ENCODE measurements at regions not wholly inside any gene's neighbourhood (a gene's known extent, or its start where the extent isn't known, plus 50 kb on each side); places are given as distances from the start of the nearest gene placed in this dataset.
"Not testable (repeated sequence)": the region's sequence is repeated elsewhere in the genome, so short reads cannot be mapped to it uniquely, and the experiment has no call there.

GRCh38 chr5:89830691-89831090 is 578.9 kb downstream of the CETN3 start:
- Histone ChIP-seq H3K9me3 (ENCODE audit: control insufficient read depth in 1 of 2, low read length in 2 of 2) (no peaks in the 10 kb centered on the region), H3K27ac (ENCODE audit: low read length) (no peak overlapping the region), H3K36me3 (ENCODE audit: control insufficient read depth in 1 of 2, insufficient read depth in 2 of 2, low read length in 2 of 2) (no peaks in the 10 kb centered on the region), H3K4me3 (ENCODE audit: low read depth in 1 of 2, low read length in 2 of 2) (no peak overlapping the region), H3K27me3 (ENCODE audit: low read depth, low read length) (no peaks in the 10 kb centered on the region), H3K4me1 (ENCODE audit: control insufficient read depth in 1 of 2, insufficient read depth in 2 of 2, low read length in 2 of 2) (no peaks in the 10 kb centered on the region)

- Histone ChIP-seq H3K36me3 (ENCODE audit: control insufficient read depth in 1 of 2, insufficient read depth in 2 of 2, low read length in 2 of 2) (no peaks in the 10 kb centered on the region), H3K4me1 (ENCODE audit: control insufficient read depth in 1 of 2, insufficient read depth in 2 of 2, low read length in 2 of 2) (no peaks in the 10 kb centered on the region), H3K27ac (ENCODE audit: low read length) (no peak overlapping the region), H3K27me3 (ENCODE audit: low read depth, low read length) (no peaks in the 10 kb centered on the region), H3K4me3 (ENCODE audit: low read depth in 1 of 2, low read length in 2 of 2) (no peak overlapping the region), H3K9me3 (ENCODE audit: control insufficient read depth in 1 of 2, low read length in 2 of 2) (no peaks in the 10 kb centered on the region)
Observed at GRCh38 chr5:89827960-89828359, 581.6 kb downstream of the CETN3 start.

GRCh38 chr5:89827359-89827758 is 582.2 kb downstream of the CETN3 start:
- Histone ChIP-seq H3K36me3 (ENCODE audit: control insufficient read depth in 1 of 2, insufficient read depth in 2 of 2, low read length in 2 of 2) (no peaks in the 10 kb centered on the region), H3K4me3 (ENCODE audit: low read depth in 1 of 2, low read length in 2 of 2) (no peak overlapping the region), H3K27ac (ENCODE audit: low read length) (no peak overlapping the region), H3K9me3 (ENCODE audit: control insufficient read depth in 1 of 2, low read length in 2 of 2) (no peaks in the 10 kb centered on the region), H3K4me1 (ENCODE audit: control insufficient read depth in 1 of 2, insufficient read depth in 2 of 2, low read length in 2 of 2) (no peaks in the 10 kb centered on the region), H3K27me3 (ENCODE audit: low read depth, low read length) (no peaks in the 10 kb centered on the region)

- H3K4me3 ChIP-seq (ENCODE audit: low read depth in 1 of 2, low read length in 2 of 2), result no peak overlapping the region
- no peaks in the 10 kb centered on the region for H3K4me1 ChIP-seq (ENCODE audit: control insufficient read depth in 1 of 2, insufficient read depth in 2 of 2, low read length in 2 of 2)
- no peaks in the 10 kb centered on the region for H3K27me3 ChIP-seq (ENCODE audit: low read depth, low read length)
- H3K36me3 ChIP-seq (ENCODE audit: control insufficient read depth in 1 of 2, insufficient read depth in 2 of 2, low read length in 2 of 2), result no peaks in the 10 kb centered on the region
- H3K27ac ChIP-seq (ENCODE audit: low read length), result no peak overlapping the region
- H3K9me3 ChIP-seq (ENCODE audit: control insufficient read depth in 1 of 2, low read length in 2 of 2), result no peaks in the 10 kb centered on the region
Observed at GRCh38 chr5:89826938-89827337, 582.6 kb downstream of the CETN3 start.

- H3K36me3 ChIP-seq (ENCODE audit: control insufficient read depth in 1 of 2, insufficient read depth in 2 of 2, low read length in 2 of 2), result no peaks in the 10 kb centered on the region
- H3K4me1 ChIP-seq (ENCODE audit: control insufficient read depth in 1 of 2, insufficient read depth in 2 of 2, low read length in 2 of 2), result no peaks in the 10 kb centered on the region
- H3K27ac ChIP-seq (ENCODE audit: low read length), result no peak overlapping the region
- H3K4me3 ChIP-seq (ENCODE audit: low read depth in 1 of 2, low read length in 2 of 2), result no peak overlapping the region
- no peaks in the 10 kb centered on the region for H3K9me3 ChIP-seq (ENCODE audit: control insufficient read depth in 1 of 2, low read length in 2 of 2)
- H3K27me3 ChIP-seq (ENCODE audit: low read depth, low read length), result no peaks in the 10 kb centered on the region
Observed at GRCh38 chr5:89823046-89823445, 586.5 kb downstream of the CETN3 start.

- H3K27ac ChIP-seq (ENCODE audit: low read length), result no peak overlapping the region
- no peaks in the 10 kb centered on the region for H3K36me3 ChIP-seq (ENCODE audit: control insufficient read depth in 1 of 2, insufficient read depth in 2 of 2, low read length in 2 of 2)
- no peaks in the 10 kb centered on the region for H3K9me3 ChIP-seq (ENCODE audit: control insufficient read depth in 1 of 2, low read length in 2 of 2)
- no peaks in the 10 kb centered on the region for H3K4me1 ChIP-seq (ENCODE audit: control insufficient read depth in 1 of 2, insufficient read depth in 2 of 2, low read length in 2 of 2)
- H3K4me3 ChIP-seq (ENCODE audit: low read depth in 1 of 2, low read length in 2 of 2), result no peak overlapping the region
- H3K27me3 ChIP-seq (ENCODE audit: low read depth, low read length), result no peaks in the 10 kb centered on the region
Observed at GRCh38 chr5:89817841-89818240, 591.7 kb downstream of the CETN3 start.

GRCh38 chr5:89816038-89816437 is 593.5 kb downstream of the CETN3 start:
- H3K4me1 ChIP-seq (ENCODE audit: control insufficient read depth in 1 of 2, insufficient read depth in 2 of 2, low read length in 2 of 2), result no peaks in the 10 kb centered on the region
- no peak overlapping the region for H3K4me3 ChIP-seq (ENCODE audit: low read depth in 1 of 2, low read length in 2 of 2)
- H3K27ac ChIP-seq (ENCODE audit: low read length), result no peak overlapping the region
- no peaks in the 10 kb centered on the region for H3K27me3 ChIP-seq (ENCODE audit: low read depth, low read length)
- no peaks in the 10 kb centered on the region for H3K36me3 ChIP-seq (ENCODE audit: control insufficient read depth in 1 of 2, insufficient read depth in 2 of 2, low read length in 2 of 2)
- no peaks in the 10 kb centered on the region for H3K9me3 ChIP-seq (ENCODE audit: control insufficient read depth in 1 of 2, low read length in 2 of 2)

- H3K27me3 ChIP-seq (ENCODE audit: low read depth, low read length); H3K36me3 ChIP-seq (ENCODE audit: control insufficient read depth in 1 of 2, insufficient read depth in 2 of 2, low read length in 2 of 2); H3K4me3 ChIP-seq (ENCODE audit: low read depth in 1 of 2, low read length in 2 of 2); H3K4me1 ChIP-seq (ENCODE audit: control insufficient read depth in 1 of 2, insufficient read depth in 2 of 2, low read length in 2 of 2); H3K27ac ChIP-seq (ENCODE audit: low read length): not testable (repeated sequence)
- peaks cover 0 to 11% of the 10 kb centered on the region in 2 donors for H3K9me3 ChIP-seq (ENCODE audit: control insufficient read depth in 1 of 2, low read length in 2 of 2)
Observed at GRCh38 chr5:89800735-89801134, 608.8 kb downstream of the CETN3 start.

GRCh38 chr5:89794504-89794903 is 615.1 kb downstream of the CETN3 start:
- not testable (repeated sequence) for H3K27ac ChIP-seq (ENCODE audit: low read length); H3K27me3 ChIP-seq (ENCODE audit: low read depth, low read length); H3K4me3 ChIP-seq (ENCODE audit: low read depth in 1 of 2, low read length in 2 of 2)

GRCh38 chr5:89779734-89780133 is 629.8 kb downstream of the CETN3 start:
- H3K36me3 ChIP-seq (ENCODE audit: control insufficient read depth in 1 of 2, insufficient read depth in 2 of 2, low read length in 2 of 2); H3K4me3 ChIP-seq (ENCODE audit: low read depth in 1 of 2, low read length in 2 of 2); H3K27ac ChIP-seq (ENCODE audit: low read length); H3K27me3 ChIP-seq (ENCODE audit: low read depth, low read length); H3K4me1 ChIP-seq (ENCODE audit: control insufficient read depth in 1 of 2, insufficient read depth in 2 of 2, low read length in 2 of 2): not testable (repeated sequence)
- peaks cover 0 to 32% of the 10 kb centered on the region in 2 donors for H3K9me3 ChIP-seq (ENCODE audit: control insufficient read depth in 1 of 2, low read length in 2 of 2)

More at GRCh38 chr5:89794504-89794903, 615.1 kb downstream of the CETN3 start:
- H3K4me1 ChIP-seq (ENCODE audit: control insufficient read depth in 1 of 2, insufficient read depth in 2 of 2, low read length in 2 of 2); H3K9me3 ChIP-seq (ENCODE audit: control insufficient read depth in 1 of 2, low read length in 2 of 2); H3K36me3 ChIP-seq (ENCODE audit: control insufficient read depth in 1 of 2, insufficient read depth in 2 of 2, low read length in 2 of 2): not testable (repeated sequence)

- no peaks in the 10 kb centered on the region for H3K36me3 ChIP-seq (ENCODE audit: control insufficient read depth in 1 of 2, insufficient read depth in 2 of 2, low read length in 2 of 2)
Observed at GRCh38 chr5:89777758-89778157, 631.8 kb downstream of the CETN3 start.

GRCh38 chr5:89769975-89770374 is 639.6 kb downstream of the CETN3 start:
- no peaks in the 10 kb centered on the region for H3K9me3 ChIP-seq (ENCODE audit: control insufficient read depth in 1 of 2, low read length in 2 of 2)
- no peaks in the 10 kb centered on the region for H3K36me3 ChIP-seq (ENCODE audit: control insufficient read depth in 1 of 2, insufficient read depth in 2 of 2, low read length in 2 of 2)
- H3K4me3 ChIP-seq (ENCODE audit: low read depth in 1 of 2, low read length in 2 of 2), result no peak overlapping the region
- no peak overlapping the region for H3K27ac ChIP-seq (ENCODE audit: low read length)
- no peaks in the 10 kb centered on the region for H3K27me3 ChIP-seq (ENCODE audit: low read depth, low read length)
- no peaks in the 10 kb centered on the region for H3K4me1 ChIP-seq (ENCODE audit: control insufficient read depth in 1 of 2, insufficient read depth in 2 of 2, low read length in 2 of 2)

More at GRCh38 chr5:89777758-89778157, 631.8 kb downstream of the CETN3 start:
- Histone ChIP-seq H3K9me3 (ENCODE audit: control insufficient read depth in 1 of 2, low read length in 2 of 2) (peaks cover 0 to 32% of the 10 kb centered on the region in 2 donors), H3K4me3 (ENCODE audit: low read depth in 1 of 2, low read length in 2 of 2) (peak overlapping the region in 1 of 2 donors; percentile 8), H3K4me1 (ENCODE audit: control insufficient read depth in 1 of 2, insufficient read depth in 2 of 2, low read length in 2 of 2) (no peaks in the 10 kb centered on the region), H3K27me3 (ENCODE audit: low read depth, low read length) (no peaks in the 10 kb centered on the region), H3K27ac (ENCODE audit: low read length) (no peak overlapping the region)

Data from muscle layer of duodenum (tissue), 2 donors.